Coronary artery (tissue), 2 donors: ENCODE measurements at regions not wholly inside any gene's neighbourhood (a gene's known extent, or its start where the extent isn't known, plus 50 kb on each side); places are given as distances from the start of the nearest gene placed in this dataset.

ENCODE experiments used
- DNase-seq: peaks from one replicate; pipeline ENCODE4 v3.0.0-alpha.2; 2017; ENCODE audit warnings: low spot score
- H3K27ac ChIP-seq, 2 donors: fragments of 200-600 bp; sonication (generic); one replicate each; pipeline ENCODE4 v1.5.1; 2016 to 2019
- H3K4me3 ChIP-seq: fragments of 200-600 bp; sonication (generic); 2 replicates; pipeline ENCODE4 v1.5.1; 2016; ENCODE audit warnings: mild to moderate bottlenecking, moderate library complexity
- CTCF ChIP-seq: fragments of 200-600 bp; sonication (generic); IDR thresholded peaks from one replicate; pipeline ENCODE4 v1.5.1; 2019; ENCODE audit warnings: antibody characterized with exemption

GRCh38 chr5:20694121-20694520, 706.1 kb upstream of the CDH18 start:
- no peak overlapping the region for H3K4me3 ChIP-seq
- no peak overlapping the region for H3K27ac ChIP-seq
- DNase-seq, result no peak
- no peak for TF ChIP-seq CTCF

GRCh38 chr5:20692913-20693312, 704.9 kb upstream of the CDH18 start:
- H3K27ac ChIP-seq, result no peak overlapping the region
- no peak overlapping the region for H3K4me3 ChIP-seq
- no peak for DNase-seq
- TF ChIP-seq CTCF, result no peak

- Histone ChIP-seq H3K27ac (no peak overlapping the region), H3K4me3 (no peak overlapping the region)
- TF ChIP-seq CTCF, result no peak
- no peak for DNase-seq
Observed at GRCh38 chr5:20683241-20683940, 695.4 kb upstream of the CDH18 start.

- no peak for TF ChIP-seq CTCF
- DNase-seq, result no peak
- Histone ChIP-seq H3K27ac (no peak overlapping the region), H3K4me3 (no peak overlapping the region)
Observed at GRCh38 chr5:20680718-20681302, 692.8 kb upstream of the CDH18 start.

GRCh38 chr5:20678814-20679298, 690.9 kb upstream of the CDH18 start:
- no peak for DNase-seq
- TF ChIP-seq CTCF, result no peak
- Histone ChIP-seq H3K4me3 (no peak overlapping the region), H3K27ac (no peak overlapping the region)

GRCh38 chr5:20678386-20678785, 690.4 kb upstream of the CDH18 start:
- TF ChIP-seq CTCF, result no peak
- no peak overlapping the region for H3K4me3 ChIP-seq
- no peak for DNase-seq
- no peak overlapping the region for H3K27ac ChIP-seq

GRCh38 chr5:20660588-20660987, 672.6 kb upstream of the CDH18 start:
- Histone ChIP-seq H3K27ac (no peak overlapping the region), H3K4me3 (no peak overlapping the region)
- no peak for TF ChIP-seq CTCF
- DNase-seq, result no peak
